NCI-H446 treated with DMSO at 0.1 percent for 48 hours (cell line): ENCODE measurements at regions not wholly inside any gene's neighbourhood (a gene's known extent, or its start where the extent isn't known, plus 50 kb on each side); places are given as distances from the start of the nearest gene placed in this dataset.

ENCODE experiments used
- DNase-seq: peaks from one replicate; lab custom pipeline; 2025; lab: John Stamatoyannopoulos, UW

- no peak for DNase-seq
These were observed 542.7 kb downstream of the SLC16A7 start for GRCh38 chr12:60138526-60138925.

GRCh38 chr12:60144395-60144794, 548.6 kb downstream of the SLC16A7 start:
- no peak for DNase-seq

GRCh38 chr12:60148109-60148508, 552.3 kb downstream of the SLC16A7 start:
- no peak for DNase-seq

- DNase-seq, result no peak
These were observed 553.0 kb downstream of the SLC16A7 start for GRCh38 chr12:60148831-60149230.

- no peak for DNase-seq
These were observed 556.9 kb downstream of the SLC16A7 start for GRCh38 chr12:60152756-60153155.

- DNase-seq, result no peak
These were observed 563.9 kb downstream of the SLC16A7 start for GRCh38 chr12:60159761-60160160.

- no peak for DNase-seq
These were observed 567.3 kb downstream of the SLC16A7 start for GRCh38 chr12:60162988-60163720.

GRCh38 chr12:60165781-60166180, 570.0 kb downstream of the SLC16A7 start:
- DNase-seq, result no peak

GRCh38 chr12:60168441-60168840, 572.6 kb downstream of the SLC16A7 start:
- DNase-seq, result no peak

- DNase-seq, result no peak
These were observed 574.1 kb downstream of the SLC16A7 start for GRCh38 chr12:60169904-60170303.

- no peak for DNase-seq
These were observed 576.7 kb downstream of the SLC16A7 start for GRCh38 chr12:60172266-60173211.

- DNase-seq, result no peak
These were observed 577.7 kb downstream of the SLC16A7 start for GRCh38 chr12:60173224-60174170.

- no peak for DNase-seq
These were observed 578.6 kb downstream of the SLC16A7 start for GRCh38 chr12:60174476-60174875.

- no peak for DNase-seq
These were observed 579.1 kb downstream of the SLC16A7 start for GRCh38 chr12:60174941-60175340.

- no peak for DNase-seq
These were observed 581.1 kb downstream of the SLC16A7 start for GRCh38 chr12:60176891-60177290.

GRCh38 chr12:60180298-60180697, 584.5 kb downstream of the SLC16A7 start:
- DNase-seq, result no peak

GRCh38 chr12:60182354-60182753, 586.5 kb downstream of the SLC16A7 start:
- no peak for DNase-seq

GRCh38 chr12:60184096-60184495, 588.3 kb downstream of the SLC16A7 start:
- DNase-seq, result no peak

- no peak for DNase-seq
These were observed 589.2 kb downstream of the SLC16A7 start for GRCh38 chr12:60185060-60185459.

- DNase-seq, result no peak
These were observed 595.4 kb downstream of the SLC16A7 start for GRCh38 chr12:60191271-60191670.

- no peak for DNase-seq
These were observed 596.0 kb downstream of the SLC16A7 start for GRCh38 chr12:60191676-60192359.
